MM.1S (cell line): ENCODE measurements at regions not wholly inside any gene's neighbourhood (a gene's known extent, or its start where the extent isn't known, plus 50 kb on each side); places are given as distances from the start of the nearest gene placed in this dataset.

Experiments used
- EZH2 ChIP-seq: fragments of 300-600 bp; sonication (generic); optimal IDR thresholded peaks from 2 replicates; pipeline ENCODE3; 2017; ENCODE audit warnings: low read depth, mild to moderate bottlenecking, antibody characterized with exemption, low read length, mixed read lengths
- TF ChIP-seq, protein P1 (sequence below): fragments of 300-600 bp; sonication (generic); IDR thresholded peaks from 2 replicates; pipeline ENCODE4 v1.5.1; 2016; ENCODE audit warnings: antibody characterized with exemption, low read length, mixed read lengths

- TF ChIP-seq, protein P1, sequence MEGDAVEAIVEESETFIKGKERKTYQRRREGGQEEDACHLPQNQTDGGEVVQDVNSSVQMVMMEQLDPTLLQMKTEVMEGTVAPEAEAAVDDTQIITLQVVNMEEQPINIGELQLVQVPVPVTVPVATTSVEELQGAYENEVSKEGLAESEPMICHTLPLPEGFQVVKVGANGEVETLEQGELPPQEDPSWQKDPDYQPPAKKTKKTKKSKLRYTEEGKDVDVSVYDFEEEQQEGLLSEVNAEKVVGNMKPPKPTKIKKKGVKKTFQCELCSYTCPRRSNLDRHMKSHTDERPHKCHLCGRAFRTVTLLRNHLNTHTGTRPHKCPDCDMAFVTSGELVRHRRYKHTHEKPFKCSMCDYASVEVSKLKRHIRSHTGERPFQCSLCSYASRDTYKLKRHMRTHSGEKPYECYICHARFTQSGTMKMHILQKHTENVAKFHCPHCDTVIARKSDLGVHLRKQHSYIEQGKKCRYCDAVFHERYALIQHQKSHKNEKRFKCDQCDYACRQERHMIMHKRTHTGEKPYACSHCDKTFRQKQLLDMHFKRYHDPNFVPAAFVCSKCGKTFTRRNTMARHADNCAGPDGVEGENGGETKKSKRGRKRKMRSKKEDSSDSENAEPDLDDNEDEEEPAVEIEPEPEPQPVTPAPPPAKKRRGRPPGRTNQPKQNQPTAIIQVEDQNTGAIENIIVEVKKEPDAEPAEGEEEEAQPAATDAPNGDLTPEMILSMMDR = no peak
- TF ChIP-seq EZH2 = no peak
Measured at GRCh38 chr3:106720510-106720909, 656.7 kb upstream of the CCDC54 start.
